PC-9 (cell line): ENCODE measurements at regions not wholly inside any gene's neighbourhood (a gene's known extent, or its start where the extent isn't known, plus 50 kb on each side); places are given as distances from the start of the nearest gene placed in this dataset.

ENCODE experiments used
- CTCF ChIP-seq: fragments of 200-600 bp; sonication (generic); conservative IDR thresholded peaks from 2 replicates; pipeline ENCODE4 v1.6.1; 2017; ENCODE audit warnings: mixed run types, antibody characterized with exemption, mild to moderate bottlenecking, moderate library complexity
- EZH2 ChIP-seq: fragments of 200-600 bp; sonication (generic); IDR thresholded peaks from 2 replicates; pipeline ENCODE4 v1.8.0; 2017; ENCODE audit warnings: antibody characterized with exemption, low read depth

- TF ChIP-seq CTCF = no peak
- TF ChIP-seq EZH2 = no peak
These were observed 121.1 kb upstream of the DMRT1 start for GRCh38 chr9:720239-720881.
